Activated CD4-positive, alpha-beta T cell treated with anti-CD3 and anti-CD28 coated beads, Interleukin-10, Interleukin-2, amounts not matched to agents 100 ng/mL and 50 ng/mL, durations not matched to agents 16 hours and 8 hours (primary cell): ENCODE measurements at regions not wholly inside any gene's neighbourhood (a gene's known extent, or its start where the extent isn't known, plus 50 kb on each side); places are given as distances from the start of the nearest gene placed in this dataset.
"Not testable (repeated sequence)": the region's sequence is repeated elsewhere in the genome, so short reads cannot be mapped to it uniquely, and the experiment has no call there.

Experiments used
- DNase-seq: peaks from one replicate; pipeline ENCODE4 v3.0.0-alpha.2; 2020

GRCh38 chr12:131559517-131560516, 151.1 kb upstream of the SFSWAP start:
- no peak for DNase-seq

- DNase-seq: no peak
Measured at GRCh38 chr12:131561051-131561450, 149.8 kb upstream of the SFSWAP start.

GRCh38 chr12:131561891-131562684, 148.8 kb upstream of the SFSWAP start:
- DNase-seq: no peak

- not testable (repeated sequence) for DNase-seq
Measured at GRCh38 chr12:131564138-131564727, 146.7 kb upstream of the SFSWAP start.

- DNase-seq: no peak
Measured at GRCh38 chr12:131564845-131565244, 146.0 kb upstream of the SFSWAP start.

GRCh38 chr12:131565267-131566015, 145.4 kb upstream of the SFSWAP start:
- no peak for DNase-seq

- DNase-seq: no peak
Measured at GRCh38 chr12:131568336-131568735, 142.6 kb upstream of the SFSWAP start.

GRCh38 chr12:131570596-131570995, 140.3 kb upstream of the SFSWAP start:
- no peak for DNase-seq

GRCh38 chr12:131571827-131572226, 139.1 kb upstream of the SFSWAP start:
- DNase-seq: no peak

GRCh38 chr12:131572626-131573025, 138.3 kb upstream of the SFSWAP start:
- DNase-seq: no peak

- no peak for DNase-seq
Measured at GRCh38 chr12:131573631-131574394, 137.1 kb upstream of the SFSWAP start.

- no peak for DNase-seq
Measured at GRCh38 chr12:131574395-131574771, 136.5 kb upstream of the SFSWAP start.

- DNase-seq: no peak
Measured at GRCh38 chr12:131575371-131575770, 135.5 kb upstream of the SFSWAP start.

GRCh38 chr12:131576734-131577133, 134.2 kb upstream of the SFSWAP start:
- not testable (repeated sequence) for DNase-seq

GRCh38 chr12:131577766-131578165, 133.1 kb upstream of the SFSWAP start:
- DNase-seq: no peak

GRCh38 chr12:131578828-131579470, 131.9 kb upstream of the SFSWAP start:
- no peak for DNase-seq

GRCh38 chr12:131583090-131583712, 127.7 kb upstream of the SFSWAP start:
- DNase-seq: no peak

GRCh38 chr12:131586269-131586668, 124.6 kb upstream of the SFSWAP start:
- no peak for DNase-seq

- DNase-seq: no peak
Measured at GRCh38 chr12:131586761-131587160, 124.1 kb upstream of the SFSWAP start.

GRCh38 chr12:131587565-131587964, 123.3 kb upstream of the SFSWAP start:
- no peak for DNase-seq
